Natural killer cell treated with Interleukin-12 subunit alpha and Interleukin-12 subunit beta and Interleukin-15 and Interleukin-18, amount 100 ng/mL, for 72 hours (primary cell): ENCODE measurements at regions not wholly inside any gene's neighbourhood (a gene's known extent, or its start where the extent isn't known, plus 50 kb on each side); places are given as distances from the start of the nearest gene placed in this dataset.

ENCODE experiments used
- ATAC-seq, 2 donors: fragments of 150-1000 bp; cut with Tn5 transposase in 1 of 2; sonication (Bioruptor Pico), chemical (Tn5 transposase) in 1 of 2; 2 replicates each; pipeline ENCODE4 v1.10.0; 2021
- DNase-seq: peaks from one replicate; pipeline ENCODE4 v3.0.0; 2022; ENCODE audit warnings: low spot score
- H3K27ac Mint-ChIP-seq, 2 donors: 1 replicate in 1 of 2; 2 replicates in 1 of 2; pipeline ENCODE4 v1.8.0; 2022; ENCODE audit warnings: mixed read lengths in 2 of 2, mild to moderate bottlenecking in 1 of 2, moderate library complexity in 1 of 2
- H3K27me3 Mint-ChIP-seq, 2 donors: 1 replicate in 1 of 2; 2 replicates in 1 of 2; pipeline ENCODE4 v1.8.0; 2022; ENCODE audit warnings: mixed read lengths in 2 of 2
- H3K36me3 Mint-ChIP-seq: one replicate; pipeline ENCODE4 v1.8.0; 2022; ENCODE audit warnings: mixed read lengths
- H3K4me1 Mint-ChIP-seq, 2 donors: 1 replicate in 1 of 2; 2 replicates in 1 of 2; pipeline ENCODE4 v1.8.0; 2022; ENCODE audit warnings: low read depth in 2 of 2, mixed read lengths in 2 of 2, mild to moderate bottlenecking in 1 of 2
- H3K4me3 Mint-ChIP-seq: one replicate; pipeline ENCODE4 v1.8.0; 2022; ENCODE audit warnings: mixed read lengths
- H3K9me3 Mint-ChIP-seq: 2 replicates; pipeline ENCODE4 v1.8.0; 2022; ENCODE audit warnings: mixed read lengths

- ATAC-seq (no peak), DNase-seq (no peak)
- no peaks in the 10 kb centered on the region for H3K4me1 Mint-ChIP-seq
- H3K36me3 Mint-ChIP-seq, result no peaks in the 10 kb centered on the region
- peaks cover 9 to 28% of the 10 kb centered on the region in 2 donors for H3K27me3 Mint-ChIP-seq
- H3K9me3 Mint-ChIP-seq, result no peaks in the 10 kb centered on the region
- no peak overlapping the region for H3K4me3 Mint-ChIP-seq
- H3K27ac Mint-ChIP-seq, result no peak overlapping the region
Measured at GRCh38 chr5:173535976-173536639, 80.3 kb downstream of the BOD1 start.

GRCh38 chr5:173535166-173535975, 81.1 kb downstream of the BOD1 start:
- DNase-seq (no peak), ATAC-seq (no peak)
- Mint-ChIP-seq H3K4me3 (no peak overlapping the region), H3K27me3 (peaks cover 9 to 30% of the 10 kb centered on the region in 2 donors), H3K27ac (no peak overlapping the region), H3K9me3 (no peaks in the 10 kb centered on the region), H3K4me1 (no peaks in the 10 kb centered on the region), H3K36me3 (no peaks in the 10 kb centered on the region)

GRCh38 chr5:173534664-173535063, 81.8 kb downstream of the BOD1 start:
- H3K4me3 Mint-ChIP-seq, result no peak overlapping the region

GRCh38 chr5:173534031-173534430, 82.4 kb downstream of the BOD1 start:
- no peak for ATAC-seq
- no peak overlapping the region for H3K4me3 Mint-ChIP-seq
- no peaks in the 10 kb centered on the region for H3K4me1 Mint-ChIP-seq
- H3K27me3 Mint-ChIP-seq, result peaks cover 9 to 30% of the 10 kb centered on the region in 2 donors
- DNase-seq, result no peak
- no peaks in the 10 kb centered on the region for H3K9me3 Mint-ChIP-seq
- no peaks in the 10 kb centered on the region for H3K36me3 Mint-ChIP-seq
- no peak overlapping the region for H3K27ac Mint-ChIP-seq

More at GRCh38 chr5:173534664-173535063, 81.8 kb downstream of the BOD1 start:
- H3K27ac Mint-ChIP-seq, result no peak overlapping the region
- DNase-seq (no peak), ATAC-seq (no peak)
- no peaks in the 10 kb centered on the region for H3K4me1 Mint-ChIP-seq
- H3K36me3 Mint-ChIP-seq, result no peaks in the 10 kb centered on the region
- no peaks in the 10 kb centered on the region for H3K9me3 Mint-ChIP-seq
- peaks cover 9 to 26% of the 10 kb centered on the region in 2 donors for H3K27me3 Mint-ChIP-seq

- no peak for ATAC-seq
- H3K9me3 Mint-ChIP-seq, result no peaks in the 10 kb centered on the region
Measured at GRCh38 chr5:173532689-173533250, 83.7 kb downstream of the BOD1 start.

DNA sequence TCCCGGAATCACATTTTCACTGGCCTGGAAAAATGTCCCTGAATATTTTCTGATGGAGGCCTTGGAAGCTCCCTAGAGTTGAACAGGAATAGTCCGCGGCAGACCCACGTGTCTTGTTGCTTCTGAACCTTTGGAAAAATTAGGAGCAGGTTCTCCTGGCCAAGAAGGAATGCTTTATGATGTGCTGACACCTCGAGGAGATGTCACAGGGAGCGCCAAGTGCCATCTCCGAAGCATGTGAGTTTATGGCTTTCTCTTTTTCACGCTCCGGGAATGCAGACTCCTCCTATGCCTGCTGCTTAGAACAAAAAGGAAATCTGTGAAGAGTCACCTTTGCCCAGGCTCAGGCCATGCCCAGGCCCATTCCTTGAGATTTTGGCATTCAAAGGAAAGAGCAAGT, 84.6 kb downstream of the BOD1 start:
- no peaks in the 10 kb centered on the region for H3K36me3 Mint-ChIP-seq
- ATAC-seq (no peak), DNase-seq (no peak)
- H3K27me3 Mint-ChIP-seq, result peaks cover 10 to 30% of the 10 kb centered on the region in 2 donors
- no peaks in the 10 kb centered on the region for H3K4me1 Mint-ChIP-seq
- no peak overlapping the region for H3K27ac Mint-ChIP-seq
- no peaks in the 10 kb centered on the region for H3K9me3 Mint-ChIP-seq
- no peak overlapping the region for H3K4me3 Mint-ChIP-seq

More at GRCh38 chr5:173532689-173533250, 83.7 kb downstream of the BOD1 start:
- Mint-ChIP-seq H3K27ac (no peak overlapping the region), H3K27me3 (peaks cover 9 to 30% of the 10 kb centered on the region in 2 donors), H3K4me1 (no peaks in the 10 kb centered on the region), H3K36me3 (no peaks in the 10 kb centered on the region), H3K4me3 (no peak overlapping the region)
- DNase-seq, result no peak

- ATAC-seq, result no peak
- Mint-ChIP-seq H3K27ac (no peak overlapping the region), H3K4me1 (no peaks in the 10 kb centered on the region), H3K4me3 (no peak overlapping the region), H3K36me3 (no peaks in the 10 kb centered on the region), H3K27me3 (peaks cover 10 to 22% of the 10 kb centered on the region in 2 donors), H3K9me3 (no peaks in the 10 kb centered on the region)
- DNase-seq, result no peak
Measured at GRCh38 chr5:173530547-173530946, 85.9 kb downstream of the BOD1 start.

- Mint-ChIP-seq H3K36me3 (no peaks in the 10 kb centered on the region), H3K4me3 (no peak overlapping the region), H3K4me1 (no peaks in the 10 kb centered on the region), H3K27me3 (peaks cover 10 to 18% of the 10 kb centered on the region in 2 donors), H3K27ac (no peak overlapping the region), H3K9me3 (no peaks in the 10 kb centered on the region)
- ATAC-seq (no peak), DNase-seq (no peak)
Measured at GRCh38 chr5:173529861-173530260, 86.6 kb downstream of the BOD1 start.

GRCh38 chr5:173527671-173528070, 88.8 kb downstream of the BOD1 start:
- Mint-ChIP-seq H3K27me3 (peaks cover 10 to 14% of the 10 kb centered on the region in 2 donors), H3K36me3 (no peaks in the 10 kb centered on the region), H3K4me3 (no peak overlapping the region), H3K27ac (no peak overlapping the region), H3K9me3 (no peaks in the 10 kb centered on the region), H3K4me1 (no peaks in the 10 kb centered on the region)
- ATAC-seq (peak in 1 of 2 donors; percentile 38), DNase-seq (no peak)

DNA sequence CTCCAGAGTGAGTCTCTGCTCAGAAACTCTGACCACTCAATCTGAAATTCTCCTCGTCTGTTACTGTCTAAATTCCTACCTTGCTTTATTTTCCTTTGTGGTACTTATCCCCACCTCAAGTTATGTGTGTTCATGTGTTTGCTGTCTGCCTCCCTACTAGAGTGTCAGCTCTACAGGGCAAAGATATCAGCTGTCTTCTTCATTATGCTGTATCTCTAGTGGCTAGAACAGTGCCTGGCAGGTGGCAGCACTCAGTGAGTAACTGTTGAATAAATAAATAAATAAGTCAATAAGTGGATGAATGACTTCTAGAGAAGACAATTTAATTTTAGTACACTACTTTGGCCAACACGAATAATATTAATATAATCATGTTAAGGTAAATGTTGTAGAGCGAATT, 92.3 kb downstream of the BOD1 start:
- Mint-ChIP-seq H3K36me3 (no peaks in the 10 kb centered on the region), H3K9me3 (no peaks in the 10 kb centered on the region), H3K27me3 (peaks cover 7 to 17% of the 10 kb centered on the region in 2 donors), H3K4me3 (no peak overlapping the region), H3K27ac (no peak overlapping the region), H3K4me1 (no peaks in the 10 kb centered on the region)
- ATAC-seq (no peak), DNase-seq (no peak)

- Mint-ChIP-seq H3K9me3 (no peaks in the 10 kb centered on the region), H3K27ac (no peak overlapping the region), H3K4me3 (no peak overlapping the region), H3K27me3 (peaks cover 8 to 17% of the 10 kb centered on the region in 2 donors), H3K36me3 (no peaks in the 10 kb centered on the region), H3K4me1 (no peaks in the 10 kb centered on the region)
- no peak for DNase-seq
- no peak for ATAC-seq
Measured at GRCh38 chr5:173523388-173523787, 93.1 kb downstream of the BOD1 start.

DNA sequence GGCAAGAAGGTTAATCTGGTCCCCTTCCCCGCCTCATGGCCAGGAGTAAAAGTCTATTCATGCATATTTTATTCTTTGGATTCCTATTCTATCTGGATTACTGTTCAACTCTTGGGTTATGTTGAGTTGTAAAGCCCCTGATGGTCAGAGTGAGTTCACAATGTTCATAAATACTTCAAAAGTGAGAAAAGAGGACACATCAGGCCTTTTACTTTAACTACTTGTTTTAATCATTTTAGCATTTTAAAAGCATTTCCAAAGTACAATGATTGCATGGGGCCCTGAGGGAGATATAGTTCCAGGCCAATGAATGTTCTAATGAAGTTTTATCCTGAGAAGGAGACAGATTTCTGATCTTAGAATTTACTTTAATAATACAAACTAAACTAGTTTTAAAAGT, 93.9 kb downstream of the BOD1 start:
- Mint-ChIP-seq H3K27me3 (peaks cover 16 to 19% of the 10 kb centered on the region in 2 donors), H3K36me3 (peaks cover 4% of the 10 kb centered on the region)
- ATAC-seq, result no peak

DNA sequence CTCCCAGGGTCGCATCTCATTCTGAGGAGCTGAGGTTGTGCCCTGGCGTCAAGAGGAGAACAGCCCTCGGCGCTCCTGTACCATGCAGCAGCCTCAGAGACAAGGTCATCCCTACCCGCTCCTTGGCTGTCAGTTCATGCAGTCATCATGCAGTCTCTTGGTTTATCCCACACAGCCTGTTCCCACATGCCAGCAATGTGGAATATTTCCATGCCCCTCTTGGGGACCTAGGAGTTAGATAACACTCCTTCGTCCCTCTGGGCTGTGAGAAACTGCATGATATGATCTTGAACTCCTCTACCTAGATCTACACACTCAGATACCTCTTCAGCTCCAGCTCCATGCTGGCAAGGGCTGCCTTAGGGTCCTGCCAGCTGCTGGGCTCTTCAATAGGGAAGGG, 97.6 kb downstream of the BOD1 start:
- no peak overlapping the region for H3K27ac Mint-ChIP-seq
- peaks cover 4% of the 10 kb centered on the region for H3K36me3 Mint-ChIP-seq
- DNase-seq, result no peak
- no peak overlapping the region for H3K4me3 Mint-ChIP-seq
- no peaks in the 10 kb centered on the region for H3K9me3 Mint-ChIP-seq
- ATAC-seq, result peak in 1 of 2 donors; percentile 48
- H3K4me1 Mint-ChIP-seq, result no peaks in the 10 kb centered on the region
- peaks cover 10 to 23% of the 10 kb centered on the region in 2 donors for H3K27me3 Mint-ChIP-seq

More for the DNA sequence above, 93.9 kb downstream of the BOD1 start:
- H3K4me3 Mint-ChIP-seq, result no peak overlapping the region
- no peaks in the 10 kb centered on the region for H3K9me3 Mint-ChIP-seq
- DNase-seq, result no peak
- no peak overlapping the region for H3K27ac Mint-ChIP-seq
- no peaks in the 10 kb centered on the region for H3K4me1 Mint-ChIP-seq

DNA sequence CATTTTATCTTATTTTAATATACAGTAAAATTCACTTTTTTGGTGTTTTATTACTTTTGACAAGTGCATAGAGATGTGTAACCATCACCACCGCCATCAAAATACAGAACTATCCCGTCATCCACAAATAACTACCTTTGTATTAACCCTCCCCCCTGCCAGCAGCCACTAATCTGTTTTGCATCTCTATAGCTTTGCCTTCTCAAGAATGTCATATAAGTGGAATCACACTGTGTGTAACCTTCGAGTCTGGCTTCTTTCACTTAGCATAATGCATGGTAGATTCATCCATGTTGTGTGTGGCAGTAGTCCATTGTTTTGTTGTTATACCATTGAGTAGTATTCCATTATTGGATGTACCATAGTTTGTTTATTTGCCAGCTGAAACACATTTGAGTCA, 98.8 kb downstream of the BOD1 start:
- Mint-ChIP-seq H3K36me3 (peaks cover 4% of the 10 kb centered on the region), H3K4me1 (no peaks in the 10 kb centered on the region), H3K4me3 (no peak overlapping the region), H3K9me3 (no peaks in the 10 kb centered on the region), H3K27me3 (peaks cover 15 to 34% of the 10 kb centered on the region in 2 donors), H3K27ac (no peak overlapping the region)
- no peak for DNase-seq
- no peak for ATAC-seq
